ENCODE measurements at regions not wholly inside any gene's neighbourhood (a gene's known extent, or its start where the extent isn't known, plus 50 kb on each side); places are given as distances from the start of the nearest gene placed in this dataset.

GRCh38 chr1:182181167-182181572 is 119.7 kb upstream of the ZNF648 start:
- TF ChIP-seq CTCF (conservative IDR thresholded peaks at IDR 0.05) (no peak), ZFX (IDR thresholded peaks at IDR 0.05) (no peak)
